Smooth muscle cell (in vitro differentiated cells): ENCODE measurements at regions not wholly inside any gene's neighbourhood (a gene's known extent, or its start where the extent isn't known, plus 50 kb on each side); places are given as distances from the start of the nearest gene placed in this dataset.
A peak's percentile ranks its signal among the peaks of the same experiment; 100 is the strongest.

Experiments
- DNase-seq: peaks from one replicate; lab custom pipeline; 2025; ENCODE audit not compliant: unreplicated experiment; lab: John Stamatoyannopoulos, UW
- H2AFZ ChIP-seq: fragments of 200-600 bp; sonication (generic); 2 replicates; pipeline ENCODE4 v1.6.0; 2016; ENCODE audit warnings: antibody characterized with exemption, low read depth, mild to moderate bottlenecking
- H3F3A ChIP-seq: fragments of 200-600 bp; sonication (generic); 2 replicates; pipeline ENCODE4 v1.6.0; 2017; ENCODE audit warnings: antibody characterized with exemption, low read depth
- H3K27ac ChIP-seq: fragments of 200-600 bp; sonication (generic); 2 replicates; pipeline ENCODE4 v1.5.1; 2016; ENCODE audit warnings: low read depth, mild to moderate bottlenecking
- H3K27me3 ChIP-seq: fragments of 200-600 bp; sonication (generic); 2 replicates; pipeline ENCODE4 v1.6.1; 2016; ENCODE audit warnings: low read depth, mild to moderate bottlenecking
- H3K36me3 ChIP-seq: fragments of 200-600 bp; sonication (generic); 2 replicates; pipeline ENCODE4 v1.5.1; 2016; ENCODE audit warnings: low read depth
- H3K4me1 ChIP-seq: fragments of 200-600 bp; sonication (generic); 2 replicates; pipeline ENCODE4 v1.5.1; 2016; ENCODE audit warnings: low read depth
- H3K4me2 ChIP-seq: fragments of 200-600 bp; sonication (generic); 2 replicates; pipeline ENCODE4 v1.6.0; 2016; ENCODE audit warnings: mild to moderate bottlenecking
- H3K4me3 ChIP-seq: fragments of 200-600 bp; sonication (generic); 2 replicates; pipeline ENCODE4 v1.5.1; 2016; ENCODE audit warnings: mild to moderate bottlenecking
- H3K79me2 ChIP-seq: fragments of 200-600 bp; sonication (generic); 2 replicates; pipeline ENCODE4 v1.6.0; 2016; ENCODE audit warnings: low read depth, mild to moderate bottlenecking
- H3K9ac ChIP-seq: fragments of 200-600 bp; sonication (generic); 2 replicates; pipeline ENCODE4 v1.6.0; 2016; ENCODE audit warnings: low read depth
- H3K9me3 ChIP-seq: fragments of 200-600 bp; sonication (generic); replicated peaks from 2 replicates; pipeline ENCODE4 v1.5.1; 2016; ENCODE audit warnings: low read depth
- H4K20me1 ChIP-seq: fragments of 200-600 bp; sonication (generic); 2 replicates; pipeline ENCODE4 v1.6.0; 2016; ENCODE audit warnings: low read depth
- CTCF ChIP-seq: fragments of 200-600 bp; sonication (generic); IDR thresholded peaks from 2 replicates; pipeline ENCODE4 v1.5.1; 2017; ENCODE audit warnings: borderline replicate concordance, mild to moderate bottlenecking, antibody characterized with exemption; ENCODE audit not compliant: insufficient read depth, poor library complexity, severe bottlenecking
- WGBS: methylation state at CpG from one replicate; pipeline ENCODE4 v1.1.7; 2016; ENCODE audit warnings: low lambda C conversion rate; 5-methylcytosine and 5-hydroxymethylcytosine counted together

GRCh38 chr2:161048317-161048716 lies 111.9 kb upstream of the TANK start:
- Histone ChIP-seq H3F3A (no peaks in the 10 kb centered on the region), H3K4me3 (no peak overlapping the region), H3K27me3 (no peaks in the 10 kb centered on the region), H3K36me3 (no peaks in the 10 kb centered on the region), H4K20me1 (no peaks in the 10 kb centered on the region), H3K9ac (no peak overlapping the region), H3K27ac (no peak overlapping the region), H3K4me1 (no peaks in the 10 kb centered on the region), H3K9me3 (no peaks in the 10 kb centered on the region), H3K4me2 (no peak overlapping the region), H3K79me2 (no peaks in the 10 kb centered on the region), H2AFZ (no peak overlapping the region)
- 65% methylated on average over 3 of the region's 3 CpGs for WGBS
- no peak for DNase-seq
- no peak for TF ChIP-seq CTCF

GRCh38 chr2:161049559-161049958 lies 110.7 kb upstream of the TANK start:
- no peak for TF ChIP-seq CTCF
- H3K9me3 ChIP-seq = no peaks in the 10 kb centered on the region
- no peak overlapping the region for H3K27ac ChIP-seq
- H3F3A ChIP-seq = no peaks in the 10 kb centered on the region
- H3K79me2 ChIP-seq = no peaks in the 10 kb centered on the region
- no peak overlapping the region for H3K4me3 ChIP-seq
- H2AFZ ChIP-seq = no peak overlapping the region
- no peak overlapping the region for H3K4me2 ChIP-seq
- DNase-seq = no peak
- H3K36me3 ChIP-seq = no peaks in the 10 kb centered on the region
- WGBS = 21% methylated on average over 1 of the region's 1 CpG
- H3K9ac ChIP-seq = no peak overlapping the region
- no peaks in the 10 kb centered on the region for H4K20me1 ChIP-seq
- no peaks in the 10 kb centered on the region for H3K4me1 ChIP-seq
- no peaks in the 10 kb centered on the region for H3K27me3 ChIP-seq

- Histone ChIP-seq H3K9me3 (no peaks in the 10 kb centered on the region), H3K4me1 (no peaks in the 10 kb centered on the region), H3K4me3 (no peak overlapping the region), H3K36me3 (no peaks in the 10 kb centered on the region), H4K20me1 (no peaks in the 10 kb centered on the region), H2AFZ (no peak overlapping the region), H3F3A (no peaks in the 10 kb centered on the region), H3K9ac (no peak overlapping the region), H3K79me2 (no peaks in the 10 kb centered on the region), H3K4me2 (no peak overlapping the region), H3K27ac (no peak overlapping the region), H3K27me3 (no peaks in the 10 kb centered on the region)
- DNase-seq = no peak
- TF ChIP-seq CTCF = no peak
- 90% methylated on average over 1 of the region's 1 CpG for WGBS
These were observed 108.0 kb upstream of the TANK start for GRCh38 chr2:161052214-161052613.

- no peaks in the 10 kb centered on the region for H3F3A ChIP-seq
- H2AFZ ChIP-seq = peak overlapping the region; percentile 28
- H3K27me3 ChIP-seq = no peaks in the 10 kb centered on the region
- no peak overlapping the region for H3K4me2 ChIP-seq
- no peaks in the 10 kb centered on the region for H3K36me3 ChIP-seq
- no peaks in the 10 kb centered on the region for H3K79me2 ChIP-seq
- TF ChIP-seq CTCF = no peak
- H3K4me1 ChIP-seq = no peaks in the 10 kb centered on the region
- H3K9ac ChIP-seq = no peak overlapping the region
- no peak overlapping the region for H3K4me3 ChIP-seq
- H3K9me3 ChIP-seq = no peaks in the 10 kb centered on the region
- H3K27ac ChIP-seq = no peak overlapping the region
- DNase-seq = no peak
- H4K20me1 ChIP-seq = no peaks in the 10 kb centered on the region
These were observed 104.9 kb upstream of the TANK start for GRCh38 chr2:161055289-161055688.
